KMS-11 (cell line): ENCODE measurements at regions not wholly inside any gene's neighbourhood (a gene's known extent, or its start where the extent isn't known, plus 50 kb on each side); places are given as distances from the start of the nearest gene placed in this dataset.

ENCODE experiments used
- H2AFZ ChIP-seq: fragments of 200-600 bp; sonication (generic); 2 replicates; pipeline ENCODE4 v1.6.1; 2016; ENCODE audit warnings: antibody characterized with exemption, mixed run types, low read depth
- H3K27ac ChIP-seq: fragments of 200-600 bp; sonication (generic); 2 replicates; pipeline ENCODE4 v1.6.1; 2016; ENCODE audit warnings: mild to moderate bottlenecking, mixed run types
- H3K27me3 ChIP-seq: fragments of 200-600 bp; sonication (generic); 2 replicates; pipeline ENCODE4 v1.6.1; 2017; ENCODE audit warnings: mild to moderate bottlenecking, low read depth, mixed run types, moderate library complexity; ENCODE audit not compliant: insufficient read depth
- H3K36me3 ChIP-seq: fragments of 200-600 bp; sonication (generic); 2 replicates; pipeline ENCODE4 v1.6.1; 2017; ENCODE audit warnings: mild to moderate bottlenecking, mixed run types; ENCODE audit not compliant: insufficient read depth
- H3K4me1 ChIP-seq: fragments of 200-600 bp; sonication (generic); 2 replicates; pipeline ENCODE4 v1.6.1; 2016; ENCODE audit warnings: mild to moderate bottlenecking, low read depth, mixed run types; ENCODE audit not compliant: poor library complexity, severe bottlenecking
- H3K4me2 ChIP-seq: fragments of 200-600 bp; sonication (generic); 2 replicates; pipeline ENCODE4 v1.7.0; 2016; ENCODE audit warnings: mild to moderate bottlenecking, mixed run types
- H3K4me3 ChIP-seq: fragments of 200-600 bp; sonication (generic); IDR thresholded peaks from 2 replicates; pipeline ENCODE4 v1.6.1; 2017; ENCODE audit warnings: low read depth, low read length, mixed read lengths; ENCODE audit not compliant: insufficient read depth
- H3K79me2 ChIP-seq: fragments of 200-600 bp; sonication (generic); 2 replicates; pipeline ENCODE4 v1.6.1; 2016; ENCODE audit warnings: low read depth, mixed run types; ENCODE audit not compliant: insufficient read depth
- H3K9ac ChIP-seq: fragments of 200-600 bp; sonication (generic); 2 replicates; pipeline ENCODE4 v1.6.1; 2016; ENCODE audit warnings: mild to moderate bottlenecking, mixed run types
- H4K20me1 ChIP-seq: fragments of 200-600 bp; sonication (generic); 2 replicates; pipeline ENCODE4 v1.6.1; 2016; ENCODE audit warnings: mild to moderate bottlenecking, mixed run types; ENCODE audit not compliant: insufficient read depth
- TF ChIP-seq, protein P1 (sequence below): fragments of 200-600 bp; sonication (generic); conservative IDR thresholded peaks from 2 replicates; pipeline ENCODE4 v1.6.1; 2017; ENCODE audit warnings: low read depth, mild to moderate bottlenecking, antibody characterized with exemption, low read length, moderate library complexity, mixed read lengths

DNA sequence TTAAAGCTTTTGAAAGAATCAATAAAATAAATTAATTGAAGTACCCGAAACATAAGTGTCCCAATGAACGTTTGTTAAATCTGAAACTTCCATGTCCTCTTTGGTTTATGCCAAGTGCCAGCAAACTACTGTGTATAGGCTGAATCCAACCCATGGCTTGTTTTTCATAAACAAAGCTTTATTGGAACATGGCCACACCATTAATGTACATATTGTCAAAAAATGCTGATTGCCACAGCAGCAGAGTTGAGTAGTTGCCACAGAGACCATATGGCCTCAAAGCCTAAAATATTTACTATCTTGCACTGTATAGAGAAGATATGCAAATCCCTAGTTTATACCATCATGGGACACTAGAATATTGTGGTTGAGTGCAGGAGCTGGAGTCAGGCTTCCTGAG lies 406.1 kb downstream of the MAFB start:
- Histone ChIP-seq H3K9ac (no peak overlapping the region), H3K27ac (no peak overlapping the region), H3K4me2 (no peak overlapping the region), H3K4me3 (no peak overlapping the region), H3K27me3 (no peaks in the 10 kb centered on the region), H3K36me3 (no peaks in the 10 kb centered on the region), H2AFZ (no peak overlapping the region), H3K4me1 (peaks cover 4% of the 10 kb centered on the region), H3K79me2 (no peaks in the 10 kb centered on the region), H4K20me1 (no peaks in the 10 kb centered on the region)
- TF ChIP-seq, protein P1, sequence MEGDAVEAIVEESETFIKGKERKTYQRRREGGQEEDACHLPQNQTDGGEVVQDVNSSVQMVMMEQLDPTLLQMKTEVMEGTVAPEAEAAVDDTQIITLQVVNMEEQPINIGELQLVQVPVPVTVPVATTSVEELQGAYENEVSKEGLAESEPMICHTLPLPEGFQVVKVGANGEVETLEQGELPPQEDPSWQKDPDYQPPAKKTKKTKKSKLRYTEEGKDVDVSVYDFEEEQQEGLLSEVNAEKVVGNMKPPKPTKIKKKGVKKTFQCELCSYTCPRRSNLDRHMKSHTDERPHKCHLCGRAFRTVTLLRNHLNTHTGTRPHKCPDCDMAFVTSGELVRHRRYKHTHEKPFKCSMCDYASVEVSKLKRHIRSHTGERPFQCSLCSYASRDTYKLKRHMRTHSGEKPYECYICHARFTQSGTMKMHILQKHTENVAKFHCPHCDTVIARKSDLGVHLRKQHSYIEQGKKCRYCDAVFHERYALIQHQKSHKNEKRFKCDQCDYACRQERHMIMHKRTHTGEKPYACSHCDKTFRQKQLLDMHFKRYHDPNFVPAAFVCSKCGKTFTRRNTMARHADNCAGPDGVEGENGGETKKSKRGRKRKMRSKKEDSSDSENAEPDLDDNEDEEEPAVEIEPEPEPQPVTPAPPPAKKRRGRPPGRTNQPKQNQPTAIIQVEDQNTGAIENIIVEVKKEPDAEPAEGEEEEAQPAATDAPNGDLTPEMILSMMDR: no peak

- Histone ChIP-seq H3K27ac (no peak overlapping the region), H2AFZ (no peak overlapping the region), H3K4me2 (no peak overlapping the region), H3K36me3 (no peaks in the 10 kb centered on the region), H3K4me1 (peaks cover 4% of the 10 kb centered on the region), H3K27me3 (no peaks in the 10 kb centered on the region), H4K20me1 (no peaks in the 10 kb centered on the region), H3K9ac (no peak overlapping the region), H3K79me2 (no peaks in the 10 kb centered on the region), H3K4me3 (no peak overlapping the region)
- TF ChIP-seq, protein P1: no peak
Observed at GRCh38 chr20:40282541-40282940, 406.5 kb downstream of the MAFB start.

DNA sequence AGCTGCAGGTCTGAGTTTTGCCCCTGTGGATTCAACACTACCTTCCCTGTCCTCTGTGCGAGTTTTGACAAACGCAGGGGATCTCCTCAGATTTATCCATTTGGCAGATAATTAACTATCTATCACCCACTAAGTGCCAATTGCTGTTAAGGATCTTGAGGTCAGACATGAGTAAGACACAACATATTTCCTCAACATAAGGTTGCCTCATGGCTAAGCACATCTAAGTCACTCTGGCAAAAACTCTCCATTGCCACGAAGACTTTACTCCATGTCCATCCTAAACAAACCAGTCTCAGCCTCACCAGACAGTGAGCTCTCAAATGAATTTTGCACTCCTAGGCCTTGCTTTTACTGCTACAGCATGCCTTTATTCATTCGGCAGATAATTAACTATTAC lies 408.4 kb downstream of the MAFB start:
- Histone ChIP-seq H4K20me1 (no peaks in the 10 kb centered on the region), H3K4me2 (no peak overlapping the region), H3K4me3 (no peak overlapping the region), H3K36me3 (no peaks in the 10 kb centered on the region), H3K4me1 (peaks cover 4% of the 10 kb centered on the region), H2AFZ (no peak overlapping the region), H3K27ac (no peak overlapping the region), H3K27me3 (no peaks in the 10 kb centered on the region), H3K79me2 (no peaks in the 10 kb centered on the region), H3K9ac (no peak overlapping the region)
- TF ChIP-seq, protein P1: no peak

GRCh38 chr20:40279390-40279789 lies 409.6 kb downstream of the MAFB start:
- Histone ChIP-seq H3K36me3 (no peaks in the 10 kb centered on the region), H4K20me1 (no peaks in the 10 kb centered on the region), H3K4me1 (peaks cover 4% of the 10 kb centered on the region), H3K4me3 (no peak overlapping the region), H2AFZ (no peak overlapping the region), H3K27me3 (no peaks in the 10 kb centered on the region), H3K4me2 (no peak overlapping the region), H3K79me2 (no peaks in the 10 kb centered on the region), H3K9ac (no peak overlapping the region), H3K27ac (no peak overlapping the region)
- TF ChIP-seq, protein P1: no peak
